H1 (cell line): ENCODE measurements at regions not wholly inside any gene's neighbourhood (a gene's known extent, or its start where the extent isn't known, plus 50 kb on each side); places are given as distances from the start of the nearest gene placed in this dataset.

Experiments
- CTCF ChIA-PET: fragments of 300-600 bp; sonication (Branson Sonifier 250); formaldehyde crosslinking; loops from one replicate; lab custom pipeline; 2021; ENCODE audit not compliant: partially characterized antibody; lab: Charles Lee
- POLR2A ChIA-PET: fragments of 300-600 bp; sonication (Branson Sonifier 250); formaldehyde crosslinking; loops from one replicate; lab custom pipeline; 2021; ENCODE audit warnings: inconsistent platforms; ENCODE audit not compliant: partially characterized antibody; lab: Charles Lee
- DNase-seq, 2 experiments: peaks; one replicate each; pipeline versions ENCODE4 v3.0.0 to v3.0.0-alpha.2; 2010 to 2022; ENCODE audit warnings: low spot score in 2 of 2, low read depth in 1 of 2, mixed read lengths in 1 of 2
- FAIRE-seq: peaks from 2 replicates; lab custom pipeline; 2011; peaks lifted over from hg19 to GRCh38; lab: Jason Lieb, UNC
- H2AFZ ChIP-seq: 2 replicates; pipeline ENCODE4 v1.8.1; 2012; ENCODE audit warnings: low read length, inconsistent platforms
- H2AK5ac ChIP-seq: 2 replicates; pipeline ENCODE4 v1.6.1; 2013; ENCODE audit warnings: low read depth, low read length
- H2BK120ac ChIP-seq: replicated peaks from 2 replicates; pipeline ENCODE3; 2013; ENCODE audit warnings: low read depth, low read length, inconsistent platforms
- H2BK12ac ChIP-seq: 2 replicates; pipeline ENCODE4 v1.6.1; 2013; ENCODE audit warnings: low read depth, low read length
- H2BK15ac ChIP-seq: 2 replicates; pipeline ENCODE4 v1.6.1; 2013; ENCODE audit warnings: low read length
- H2BK20ac ChIP-seq: 2 replicates; pipeline ENCODE4 v1.6.1; 2013; ENCODE audit warnings: low read length
- H2BK5ac ChIP-seq: 2 replicates; pipeline ENCODE4 v1.6.1; 2013; ENCODE audit warnings: low read depth, low read length
- H3K14ac ChIP-seq: 2 replicates; pipeline ENCODE4 v1.6.1; 2013; ENCODE audit warnings: inconsistent platforms; ENCODE audit not compliant: insufficient read length
- H3K18ac ChIP-seq: 2 replicates; pipeline ENCODE4 v1.6.1; 2013; ENCODE audit warnings: low read length; ENCODE audit errors: extremely low read depth
- H3K23ac ChIP-seq: 2 replicates; pipeline ENCODE4 v1.6.1; 2013; ENCODE audit warnings: inconsistent platforms; ENCODE audit not compliant: insufficient read length
- H3K23me2 ChIP-seq: 2 replicates; pipeline ENCODE4 v1.6.1; 2013; ENCODE audit warnings: low read depth, low read length
- H3K27ac ChIP-seq: 2 replicates; pipeline ENCODE4 v1.6.1; 2011; ENCODE audit warnings: low read depth, low read length, inconsistent platforms
- H3K27me3 ChIP-seq, 4 experiments: replicated peaks in 1 of 4; 1 replicate in 1 of 4; 2 replicates in 3 of 4; pipeline versions ENCODE4 v1.6.1 to v1.8.1; 2011 to 2013; ENCODE audit warnings: low read length in 3 of 4, mild to moderate bottlenecking in 3 of 4, inconsistent platforms in 2 of 4, mixed read lengths in 2 of 4, moderate library complexity in 1 of 4; ENCODE audit not compliant: control insufficient read depth in 3 of 4, insufficient read depth in 3 of 4; ENCODE audit errors: extremely low read depth in 1 of 4
- H3K36me3 ChIP-seq, 4 experiments: 2 replicates each; pipeline versions ENCODE4 v1.6.1 to v1.8.1; 2011 to 2013; ENCODE audit warnings: mild to moderate bottlenecking in 4 of 4, low read length in 3 of 4, moderate library complexity in 2 of 4, control low read depth in 1 of 4, inconsistent platforms in 1 of 4; ENCODE audit not compliant: insufficient read depth in 4 of 4, control insufficient read depth in 2 of 4
- H3K4ac ChIP-seq: replicated peaks from 2 replicates; pipeline ENCODE3; 2013; ENCODE audit warnings: low read length, low read depth, mixed read lengths, inconsistent platforms; ENCODE audit not compliant: insufficient read length
- H3K4me1 ChIP-seq, 4 experiments: replicated peaks in 1 of 4; 1 replicate in 1 of 4; 2 replicates in 3 of 4; pipeline versions ENCODE4 v1.6.1 to v1.8.1; 2011 to 2013; ENCODE audit warnings: low read length in 3 of 4, inconsistent platforms in 2 of 4, mixed read lengths in 1 of 4; ENCODE audit not compliant: insufficient read depth in 4 of 4, control insufficient read depth in 3 of 4
- H3K4me2 ChIP-seq, 2 experiments: 2 replicates each; pipeline versions ENCODE4 v1.6.1 to v1.8.1; 2011 to 2013; ENCODE audit warnings: low read depth in 2 of 2, low read length in 2 of 2, control low read depth in 1 of 2, inconsistent platforms in 1 of 2, mild to moderate bottlenecking in 1 of 2; ENCODE audit not compliant: insufficient read depth in 1 of 2
- H3K4me3 ChIP-seq, 4 experiments: fragments of 200-600, 300-600 bp in 1 of 4; sonication (generic), shearing (Covaris generic), sonication (Bioruptor Twin) in 1 of 4; 2 replicates each; pipeline versions ENCODE4 v1.5.1 to v1.8.1; 2011 to 2016; ENCODE audit warnings: low read length in 4 of 4, low read depth in 3 of 4, control low read depth in 2 of 4, inconsistent platforms in 2 of 4, mild to moderate bottlenecking in 2 of 4, mixed read lengths in 1 of 4, moderate library complexity in 1 of 4; ENCODE audit not compliant: insufficient read depth in 2 of 4; ENCODE audit errors: extremely low read depth in 1 of 4
- H3K56ac ChIP-seq: replicated peaks from 2 replicates; pipeline ENCODE3; 2013; ENCODE audit warnings: low read depth, mild to moderate bottlenecking, mixed read lengths, low read length, inconsistent platforms; ENCODE audit not compliant: insufficient read length
- H3K79me1 ChIP-seq: 2 replicates; pipeline ENCODE4 v1.6.1; 2013; ENCODE audit warnings: low read depth, low read length, control low read depth
- H3K79me2 ChIP-seq, 2 experiments: 2 replicates each; pipeline versions ENCODE4 v1.6.1 to v1.8.1; 2012 to 2013; ENCODE audit warnings: low read length in 2 of 2, mild to moderate bottlenecking in 2 of 2, inconsistent platforms in 1 of 2; ENCODE audit not compliant: insufficient read depth in 2 of 2, control insufficient read depth in 1 of 2
- H3K9ac ChIP-seq, 4 experiments: replicated peaks in 1 of 4; 1 replicate in 1 of 4; 2 replicates in 3 of 4; pipeline versions ENCODE4 v1.6.1 to v1.8.1; 2011 to 2013; ENCODE audit warnings: low read depth in 3 of 4, low read length in 3 of 4, control low read depth in 2 of 4, mild to moderate bottlenecking in 2 of 4, moderate library complexity in 2 of 4, inconsistent platforms in 1 of 4; ENCODE audit errors: extremely low read depth in 1 of 4
- H3K9me3 ChIP-seq, 2 experiments: 2 replicates each; pipeline versions ENCODE4 v1.6.1 to v1.8.1; 2012 to 2013; ENCODE audit warnings: mild to moderate bottlenecking in 2 of 2, moderate library complexity in 2 of 2, control low read depth in 1 of 2, inconsistent platforms in 1 of 2, low read depth in 1 of 2, low read length in 1 of 2, mixed read lengths in 1 of 2; ENCODE audit not compliant: insufficient read depth in 2 of 2
- H4K20me1 ChIP-seq, 2 experiments: replicated peaks in 1 of 2; 2 replicates each; pipeline versions ENCODE3 to v1.8.1; 2011 to 2013; ENCODE audit warnings: inconsistent platforms in 2 of 2, low read length in 2 of 2, mild to moderate bottlenecking in 1 of 2; ENCODE audit not compliant: insufficient read depth in 2 of 2, control insufficient read depth in 1 of 2
- H4K5ac ChIP-seq: 2 replicates; pipeline ENCODE4 v1.6.1; 2013; ENCODE audit warnings: low read length, low read depth, mixed read lengths, inconsistent platforms; ENCODE audit not compliant: insufficient read length
- H4K8ac ChIP-seq: 2 replicates; pipeline ENCODE4 v1.8.0; 2013; ENCODE audit warnings: mild to moderate bottlenecking, moderate library complexity, low read length, inconsistent platforms; ENCODE audit not compliant: insufficient read depth; ENCODE audit errors: extremely low read depth
- H4K91ac ChIP-seq: replicated peaks from 2 replicates; pipeline ENCODE3; 2013; ENCODE audit warnings: low read length, mixed read lengths, inconsistent platforms; ENCODE audit not compliant: insufficient read length
- POLR2AphosphoS5 ChIP-seq: IDR thresholded peaks from 2 replicates; pipeline ENCODE4 v1.6.1; 2011; ENCODE audit warnings: low read depth, low read length
- SRF ChIP-seq: IDR thresholded peaks from 2 replicates; pipeline ENCODE4 v1.6.1; 2011; ENCODE audit warnings: mild to moderate bottlenecking, low read depth, low read length, moderate library complexity
- WGBS, 2 experiments: shearing (Covaris generic) in 1 of 2; methylation state at CpG; one replicate each; pipeline versions ENCODE4 v1.1.6 to v1.1.7; 2013 to 2015; ENCODE audit warnings: low lambda C conversion rate in 2 of 2, mixed read lengths in 2 of 2, inconsistent platforms in 1 of 2, low coverage in 1 of 2, missing lambda C conversion rate in 1 of 2; ENCODE audit not compliant: insufficient replicate concordance in 2 of 2, insufficient coverage in 1 of 2, insufficient read length in 1 of 2; ENCODE audit errors: extremely low coverage in 1 of 2, missing lambda C conversion rate in 1 of 2; 5-methylcytosine and 5-hydroxymethylcytosine counted together

DNA sequence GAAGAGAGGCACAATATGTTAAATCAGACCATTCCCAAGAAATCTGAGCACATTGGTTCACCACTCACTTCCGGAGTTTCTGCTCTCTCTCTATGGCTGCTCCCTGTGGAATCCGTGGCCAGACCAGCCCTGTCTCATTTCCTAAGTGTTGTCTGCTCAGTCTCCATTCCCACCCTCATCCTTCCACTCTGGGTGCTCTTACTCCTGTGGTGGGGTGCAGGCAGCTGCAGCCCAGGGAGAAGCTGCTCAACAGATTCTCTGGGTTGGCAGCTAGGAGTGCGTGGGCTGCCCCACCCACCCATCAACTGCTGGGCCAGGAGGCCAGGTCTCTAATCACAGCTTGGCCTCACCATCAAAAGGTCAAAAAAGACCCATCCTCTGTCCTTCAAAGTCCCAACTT lies 98.3 kb downstream of the ARL4C start:
- no peak overlapping the region for H2BK20ac ChIP-seq
- H3K4me3 ChIP-seq = no peak overlapping the region
- H3K9ac ChIP-seq = no peak overlapping the region
- H4K91ac ChIP-seq = no peak overlapping the region
- H4K20me1 ChIP-seq = no peaks in the 10 kb centered on the region
- no peak overlapping the region for H2BK120ac ChIP-seq
- no peaks in the 10 kb centered on the region for H3K79me1 ChIP-seq
- ChIA-PET CTCF (interaction anchor here (1.3 kb wide), 1 partner anchor 88 kb away, joined by 4 read pairs; no protein-coding TSS in a partner anchor), POLR2A (no interaction called here)
- H3K56ac ChIP-seq = no peak overlapping the region
- WGBS, 2 experiments = 78% methylated on average over 3 of the region's 3 CpGs; no CpG with 5 or more reads in 1 of the 2 experiments
- H3K23me2 ChIP-seq = no peaks in the 10 kb centered on the region
- H3K36me3 ChIP-seq = no peaks in the 10 kb centered on the region
- no peak overlapping the region for H3K23ac ChIP-seq
- H3K14ac ChIP-seq = no peak overlapping the region
- no peak for TF ChIP-seq SRF
- TF ChIP-seq POLR2AphosphoS5 = peak; percentile 53; the same call in 1 of the 2 replicates
- no peak overlapping the region for H2AK5ac ChIP-seq
- no peak overlapping the region for H2BK15ac ChIP-seq
- H2AFZ ChIP-seq = no peak overlapping the region
- H3K9me3 ChIP-seq = no peaks in the 10 kb centered on the region
- no peak overlapping the region for H2BK5ac ChIP-seq
- H3K18ac ChIP-seq = no peak overlapping the region
- H3K27ac ChIP-seq = no peak overlapping the region
- H3K4me2 ChIP-seq = no peak overlapping the region
- H4K5ac ChIP-seq = no peak overlapping the region
- no peak for FAIRE-seq
- no peaks in the 10 kb centered on the region for H3K79me2 ChIP-seq
- H3K4me1 ChIP-seq = no peaks in the 10 kb centered on the region
- no peak for DNase-seq
- H3K4ac ChIP-seq = no peak overlapping the region
- no peak overlapping the region for H2BK12ac ChIP-seq
- peaks cover 0 to 5% (median 0%) of the 10 kb centered on the region in 4 experiments; a peak in 1 of 7 replicates for H3K27me3 ChIP-seq
- no peak overlapping the region for H4K8ac ChIP-seq
